Activated T-cell treated with anti-CD3 and anti-CD28 coated beads for 24 hours (primary cell): ENCODE measurements at regions not wholly inside any gene's neighbourhood (a gene's known extent, or its start where the extent isn't known, plus 50 kb on each side); places are given as distances from the start of the nearest gene placed in this dataset.

Experiments
- DNase-seq: peaks from one replicate; pipeline ENCODE4 v3.0.0-alpha.2; 2020; ENCODE audit warnings: low read depth

DNA sequence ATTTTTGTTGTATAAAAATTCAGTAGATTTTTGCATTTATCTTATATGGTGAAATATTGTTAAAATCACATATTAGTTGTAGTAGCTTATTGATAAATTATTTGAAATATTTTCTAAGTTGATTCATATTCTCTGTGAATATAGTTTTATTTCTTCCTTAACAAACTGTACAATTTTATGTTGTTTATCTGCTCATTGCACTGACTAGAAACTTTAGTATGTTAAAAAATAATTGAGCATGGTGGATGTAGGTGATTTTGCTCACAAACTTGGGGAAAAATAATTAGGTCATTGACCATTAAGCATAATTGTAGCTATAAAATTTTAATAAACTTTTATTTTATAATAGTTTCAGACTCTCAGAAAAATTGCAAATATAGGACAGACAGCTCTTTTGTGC, 1445.3 kb upstream of the MIR17HG start:
- no peak for DNase-seq

DNA sequence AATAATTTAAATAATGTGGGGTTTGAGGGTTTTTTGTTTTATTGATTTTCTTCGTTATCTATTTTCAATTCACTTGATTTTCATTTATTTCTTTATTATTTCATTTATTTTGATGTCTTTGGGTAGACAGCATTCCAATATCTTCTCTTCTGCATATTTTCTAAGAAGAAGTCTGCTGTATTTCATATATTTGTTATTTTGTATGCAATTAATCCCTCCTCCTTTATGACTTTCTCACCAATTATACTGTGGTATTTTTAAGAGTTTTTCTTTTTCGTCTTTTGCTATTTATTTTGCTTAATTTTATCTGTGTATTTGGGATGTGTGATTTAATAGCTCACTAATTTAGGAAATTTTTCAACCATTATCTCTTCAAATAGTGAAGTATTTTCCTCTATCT, 1444.4 kb upstream of the MIR17HG start:
- DNase-seq: no peak

DNA sequence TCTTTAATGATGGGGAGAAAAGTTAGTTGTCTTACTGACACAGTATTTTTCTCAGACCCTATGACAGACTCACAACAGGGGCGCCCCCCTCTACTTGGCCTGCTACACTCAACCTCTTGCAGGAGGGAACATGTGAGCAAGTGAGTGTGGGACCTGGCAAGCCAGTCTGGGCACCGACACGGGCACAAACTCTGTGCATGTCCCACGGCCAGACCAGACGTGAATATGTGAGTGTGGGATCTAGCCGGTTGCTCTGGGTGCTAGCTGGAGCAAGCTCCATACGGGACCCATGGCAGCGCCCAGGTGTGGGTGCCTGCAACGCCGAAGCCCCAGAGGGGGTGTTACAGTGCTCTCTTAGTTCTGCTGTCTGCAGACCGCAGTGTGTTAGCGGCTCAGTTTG, 1437.3 kb upstream of the MIR17HG start:
- no peak for DNase-seq

DNA sequence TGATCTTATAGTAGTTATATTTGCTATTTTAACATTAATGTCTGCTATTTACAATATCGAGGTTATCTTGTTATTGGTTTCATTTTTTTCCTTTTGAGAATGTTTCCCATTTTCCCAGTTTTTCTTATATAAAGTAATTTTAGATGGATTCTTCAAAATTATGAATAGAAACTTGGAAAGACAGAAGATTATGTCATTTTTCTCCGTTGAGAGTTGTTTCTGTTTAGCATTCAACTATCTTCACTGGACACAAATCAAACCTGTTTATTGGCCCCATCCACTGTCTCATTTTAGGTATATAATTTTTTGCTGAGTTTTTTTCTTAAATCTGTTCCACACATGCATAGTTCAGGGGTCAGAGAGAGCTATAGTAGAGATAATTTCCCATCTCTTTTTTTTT, 1430.9 kb upstream of the MIR17HG start:
- no peak for DNase-seq

DNA sequence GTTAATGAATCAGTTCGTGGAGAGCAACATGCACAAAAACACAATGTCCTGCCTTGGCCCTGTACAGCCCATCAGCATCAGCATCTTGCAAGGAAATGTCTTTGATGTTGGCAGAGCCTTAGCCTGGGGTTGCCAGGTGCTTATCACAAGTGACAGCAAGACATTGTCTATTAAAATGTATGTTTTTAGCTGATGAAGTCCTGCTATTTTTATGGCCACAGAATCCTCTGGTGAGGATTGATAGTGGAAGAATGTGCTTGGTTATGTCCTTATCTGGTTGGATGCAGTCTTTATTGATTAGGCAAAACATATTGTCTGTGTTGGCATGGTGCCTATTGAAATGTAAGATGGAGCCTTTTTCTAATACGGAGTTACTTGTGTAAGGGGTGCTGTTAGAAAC, 1427.0 kb upstream of the MIR17HG start:
- no peak for DNase-seq

DNA sequence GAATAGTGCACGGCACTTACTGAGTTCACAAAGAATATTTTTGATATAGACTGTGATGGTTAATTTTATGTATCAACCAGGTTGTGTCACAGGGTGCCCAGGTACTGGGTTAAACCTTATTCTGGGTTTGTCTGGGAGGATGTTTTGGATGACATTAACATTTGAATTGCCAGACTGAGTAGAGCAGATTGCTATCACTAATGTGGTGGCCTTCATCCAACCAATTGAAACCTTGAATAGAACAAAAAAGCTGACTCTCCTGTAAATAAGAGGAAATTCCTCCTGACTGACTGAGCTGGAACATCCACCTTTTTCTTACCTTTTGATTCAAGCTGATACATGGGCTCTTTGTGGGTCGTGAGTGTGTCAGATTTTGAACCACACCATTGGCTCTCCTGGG, 1424.4 kb upstream of the MIR17HG start:
- DNase-seq: no peak

DNA sequence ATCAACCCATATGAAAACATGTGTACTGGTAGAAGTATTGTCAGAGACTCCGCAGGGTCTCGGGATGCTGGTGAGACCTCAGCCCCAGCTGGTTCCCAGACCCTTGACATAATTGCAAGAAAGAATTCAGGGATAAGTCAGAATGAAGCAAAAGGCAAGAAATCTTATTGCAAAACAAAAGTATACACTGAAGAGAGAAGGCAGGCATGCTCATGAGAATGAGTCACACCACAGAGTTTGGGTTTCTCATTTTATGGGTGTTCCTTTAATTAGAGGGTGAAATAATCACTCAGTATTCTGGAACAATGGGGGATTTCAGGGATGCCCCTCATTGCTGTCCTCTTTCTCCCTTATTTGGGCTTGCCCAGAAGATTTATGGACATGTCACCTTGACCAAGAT, 1423.8 kb upstream of the MIR17HG start:
- no peak for DNase-seq

DNA sequence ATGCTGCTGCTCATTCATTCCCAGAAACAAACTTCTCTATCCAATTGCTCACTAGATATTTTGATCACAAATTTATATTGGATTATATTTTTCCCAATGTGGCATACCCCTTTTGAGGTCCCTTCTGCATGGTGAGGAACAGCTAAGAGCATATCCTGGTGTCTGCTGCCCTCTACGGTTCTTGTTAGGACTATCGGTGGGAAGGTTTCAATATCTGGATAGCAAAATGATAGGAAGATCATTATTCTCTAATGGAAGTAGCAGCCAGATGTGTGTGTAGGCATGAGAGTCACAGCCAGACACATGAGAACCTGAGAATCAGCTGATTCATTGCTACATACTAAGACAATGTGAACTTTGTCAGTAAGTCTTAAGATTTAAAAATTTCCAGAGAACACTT, 1422.4 kb upstream of the MIR17HG start:
- no peak for DNase-seq

DNA sequence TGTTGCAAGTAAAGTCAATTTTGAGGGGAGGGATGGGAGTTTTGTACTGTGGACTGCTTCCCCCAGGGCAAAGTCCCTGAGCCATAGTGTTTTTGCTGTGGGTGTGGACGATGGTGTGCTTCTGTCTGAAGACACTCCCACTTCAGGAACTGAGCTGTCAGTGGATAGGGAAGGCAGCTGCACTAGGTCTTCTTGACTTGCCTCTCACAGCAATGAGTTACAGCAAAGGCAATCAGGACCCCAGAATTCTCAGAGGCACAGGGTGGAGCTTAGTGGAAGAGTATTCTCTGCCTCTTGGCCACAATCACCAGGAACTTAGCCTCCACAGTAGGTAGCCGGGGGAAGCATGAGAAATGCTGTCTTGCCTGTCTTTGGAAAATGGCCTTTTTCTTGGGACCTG, 1416.6 kb upstream of the MIR17HG start:
- DNase-seq: no peak

DNA sequence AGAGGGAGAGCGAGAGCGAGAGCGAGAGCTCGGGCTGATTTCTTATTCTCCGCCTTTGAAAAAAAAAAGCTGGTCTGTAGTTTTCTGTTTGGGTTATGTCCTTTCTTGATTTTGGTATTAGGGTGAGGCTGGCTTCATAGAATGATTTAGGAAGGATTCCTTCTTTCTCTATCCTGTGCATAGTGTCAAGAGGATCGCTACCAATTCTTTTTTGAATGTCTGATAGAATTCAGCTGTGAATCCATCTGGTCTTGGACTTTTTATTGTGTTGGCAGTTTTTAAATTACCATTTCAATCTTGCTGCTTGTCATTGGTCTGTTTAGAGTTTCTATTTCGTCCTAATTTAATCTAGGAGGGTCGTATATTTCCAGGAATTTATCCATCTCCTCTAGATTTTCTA, 1414.6 kb upstream of the MIR17HG start:
- DNase-seq: no peak

DNA sequence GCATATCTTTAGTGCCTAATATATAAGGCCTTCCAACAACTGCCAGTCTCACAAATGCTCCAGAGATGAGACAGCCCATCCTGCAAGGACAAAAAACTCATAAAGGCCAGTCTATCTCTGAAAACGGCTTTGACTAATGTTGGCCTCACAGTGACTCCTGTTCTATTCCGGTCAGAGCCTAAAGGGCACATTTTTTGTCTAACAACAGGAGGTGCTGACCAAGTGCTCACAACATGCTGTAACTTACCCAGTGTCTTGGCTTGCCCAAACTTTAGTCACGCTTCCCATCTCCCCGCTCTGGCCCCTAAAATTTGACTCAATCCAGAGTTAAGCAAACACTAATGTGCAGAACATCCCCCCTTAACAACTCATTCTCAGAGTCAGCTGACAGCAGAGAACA, 1411.2 kb upstream of the MIR17HG start:
- DNase-seq: no peak

DNA sequence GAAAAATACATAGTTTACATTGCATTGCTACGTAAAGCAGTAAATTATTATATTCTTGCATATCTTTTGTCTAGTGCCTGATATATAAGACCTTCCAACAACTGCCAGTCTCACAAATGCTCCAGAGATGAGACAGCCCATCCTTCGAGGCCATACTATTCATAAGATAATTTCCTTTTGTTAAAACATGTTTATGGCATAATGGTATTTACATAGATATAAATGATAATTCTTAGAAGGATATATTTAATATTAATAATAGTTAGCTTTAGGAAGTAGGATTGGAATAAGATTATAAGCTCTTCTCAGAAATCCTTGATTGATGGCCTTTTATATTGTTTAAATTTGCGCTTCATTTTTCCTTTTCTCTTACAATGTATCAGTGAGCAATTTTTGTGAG, 1410.1 kb upstream of the MIR17HG start:
- no peak for DNase-seq

DNA sequence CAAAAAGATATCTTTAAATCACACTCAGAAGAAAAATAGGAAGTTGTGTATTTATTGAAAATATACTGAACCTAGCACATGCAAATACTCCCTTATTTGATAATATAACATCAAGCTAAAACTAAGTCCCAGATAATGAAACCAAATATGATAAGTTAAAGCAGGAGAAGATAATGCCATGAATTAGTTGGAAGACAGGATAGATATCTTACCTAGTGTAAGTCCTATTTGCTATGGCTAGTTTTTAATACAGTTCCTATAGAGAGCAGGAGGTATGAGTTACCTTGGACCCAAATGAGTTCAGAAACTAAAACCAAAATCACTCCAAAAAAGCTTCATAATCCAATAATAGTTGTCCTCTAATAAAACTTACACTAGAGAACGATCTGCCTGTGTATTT, 1407.1 kb upstream of the MIR17HG start:
- no peak for DNase-seq

DNA sequence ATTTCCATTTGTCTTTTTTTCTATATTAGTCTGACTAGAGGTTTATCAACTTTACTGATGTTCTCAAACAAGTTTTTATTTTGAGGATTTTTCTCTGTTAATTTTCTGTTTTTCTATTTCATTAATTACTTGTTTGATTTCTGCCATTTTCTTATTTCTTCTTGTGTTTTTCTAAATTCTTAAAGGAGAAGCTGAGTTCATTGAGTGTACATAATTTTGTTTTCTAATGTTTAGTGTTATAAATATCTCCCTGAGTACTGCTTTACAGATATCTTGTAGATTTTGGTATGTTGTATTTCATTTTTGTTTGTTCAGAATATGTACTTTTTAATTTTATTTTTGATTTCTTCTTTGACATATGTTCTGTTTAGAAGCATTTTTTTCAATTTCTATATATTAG, 1404.3 kb upstream of the MIR17HG start:
- DNase-seq: no peak

DNA sequence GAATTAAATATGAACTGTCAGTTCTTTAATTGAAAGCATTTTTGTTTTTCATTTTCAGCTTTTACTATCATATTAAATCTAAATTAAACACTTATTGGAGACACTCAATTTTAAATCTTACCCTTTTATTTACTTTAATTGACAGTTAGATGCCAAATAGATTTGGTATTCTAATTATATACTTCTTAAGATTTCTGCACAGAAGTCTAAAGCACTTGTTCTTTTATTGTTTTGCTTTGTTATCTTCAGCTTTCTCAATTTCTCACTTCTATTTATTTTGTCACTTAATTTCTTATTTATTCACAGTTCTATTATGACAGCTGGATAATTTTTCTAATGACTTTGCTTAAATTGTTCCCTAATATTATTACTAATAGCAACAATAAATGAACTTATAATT, 1397.3 kb upstream of the MIR17HG start:
- no peak for DNase-seq

DNA sequence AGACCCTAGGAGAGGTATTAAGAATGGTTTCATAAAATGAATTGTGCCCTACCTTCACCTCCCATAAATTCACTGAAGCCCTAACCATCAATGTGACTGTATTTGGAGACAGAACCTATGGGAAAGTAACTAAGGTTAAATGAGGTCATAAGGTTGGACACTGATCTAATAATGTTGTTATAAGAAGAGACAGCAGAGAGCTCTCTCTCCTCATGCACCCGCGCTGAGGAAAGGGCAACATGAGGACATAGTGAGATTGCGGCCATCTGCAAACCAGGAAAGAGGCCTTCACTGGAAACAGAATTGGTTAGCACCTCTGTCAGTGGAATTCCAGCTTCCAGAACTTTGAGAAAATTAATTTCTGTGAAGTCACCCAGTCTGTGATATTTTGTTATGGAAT, 1396.1 kb upstream of the MIR17HG start:
- no peak for DNase-seq

DNA sequence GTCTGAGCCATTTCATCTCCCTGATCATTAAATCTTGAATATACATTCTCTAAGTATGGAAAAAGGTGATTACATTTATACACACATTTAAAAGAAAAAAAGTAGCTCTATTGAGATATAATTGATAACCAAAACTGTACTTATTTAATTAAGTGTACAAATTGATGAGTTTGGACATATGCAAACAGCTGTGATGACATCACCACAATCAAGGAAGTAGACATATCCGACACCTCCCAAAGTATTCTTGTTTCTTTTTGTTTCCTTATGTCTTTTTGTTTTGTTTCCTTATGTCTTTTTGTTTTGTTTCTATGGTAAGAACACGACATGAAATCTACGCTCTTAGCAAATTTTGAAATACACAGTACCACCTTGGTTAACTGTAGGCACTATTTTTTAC, 1393.9 kb upstream of the MIR17HG start:
- DNase-seq: no peak

DNA sequence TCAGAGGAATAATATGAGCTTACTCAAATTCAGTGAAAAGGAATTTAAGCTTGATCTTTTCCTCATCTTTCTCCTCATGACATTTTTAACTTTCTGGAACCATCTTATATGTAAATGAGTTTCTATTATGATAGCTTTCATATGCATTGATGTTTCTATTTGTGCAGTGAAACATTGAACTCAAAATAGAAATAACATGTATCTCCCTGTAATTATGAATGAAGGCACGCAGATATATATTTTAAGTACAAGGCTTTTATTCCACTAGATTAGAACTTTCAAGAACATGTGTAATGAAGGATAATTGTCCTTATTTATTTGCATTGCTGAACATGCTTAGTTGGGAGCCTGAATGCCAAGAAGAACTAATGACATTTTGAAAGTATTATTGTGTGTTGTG, 1391.7 kb upstream of the MIR17HG start:
- DNase-seq: no peak

DNA sequence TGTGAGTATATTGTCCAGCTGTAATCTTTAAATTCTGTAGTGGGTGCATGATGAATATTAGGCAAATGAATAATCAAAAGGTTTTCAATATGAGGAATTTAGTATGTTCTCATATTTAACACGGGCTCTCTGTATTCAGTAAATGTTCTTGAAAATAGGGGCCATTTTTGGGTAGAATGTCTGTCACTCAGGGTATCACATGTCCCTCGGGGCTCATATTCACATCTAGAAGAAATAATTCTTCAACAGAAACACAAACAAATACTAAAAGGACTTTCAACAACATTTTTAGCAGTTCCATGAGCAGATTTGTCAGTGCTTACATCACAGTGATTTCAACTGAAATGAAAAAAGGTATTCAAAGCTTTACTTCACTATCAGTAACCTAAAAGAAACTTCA, 1388.4 kb upstream of the MIR17HG start:
- DNase-seq: no peak

DNA sequence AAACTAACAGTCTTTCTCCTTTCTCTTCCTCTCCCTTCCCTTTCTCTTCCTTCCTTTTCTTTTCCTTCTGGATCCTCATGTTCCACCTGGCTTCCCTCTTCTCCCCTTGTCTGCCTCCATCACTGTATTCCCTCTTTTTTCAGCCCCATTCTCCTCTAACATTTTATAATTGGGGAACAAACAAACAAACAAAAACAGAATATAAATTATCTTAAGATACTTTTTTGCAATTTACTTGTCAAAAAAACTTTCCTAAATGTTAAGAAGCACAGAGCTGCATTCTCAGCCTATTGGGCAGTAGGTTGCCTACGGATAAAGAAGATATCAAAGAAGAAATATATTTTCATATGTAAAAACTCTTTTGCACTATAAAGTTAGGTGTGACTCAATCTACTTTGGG, 1382.2 kb upstream of the MIR17HG start:
- no peak for DNase-seq

DNA sequence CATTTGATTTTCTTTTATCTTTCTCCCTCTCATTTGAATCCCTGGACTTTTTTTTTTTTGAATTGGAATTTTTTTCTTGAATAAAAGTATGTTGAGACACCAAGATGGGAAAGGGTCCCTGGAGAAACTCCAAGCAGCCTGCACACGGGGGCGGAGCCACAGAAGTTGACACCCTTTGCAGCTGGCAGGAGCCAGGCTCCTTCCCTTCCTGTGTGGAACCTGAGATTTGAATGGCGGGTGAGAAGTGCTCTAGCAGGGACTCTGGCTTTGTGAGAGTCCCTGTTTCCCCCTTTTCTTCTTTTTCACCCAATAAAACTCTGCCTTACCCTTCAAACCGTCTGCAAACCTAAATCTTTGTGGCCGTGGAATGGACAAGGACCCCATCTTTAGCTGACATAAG, 1381.0 kb upstream of the MIR17HG start:
- DNase-seq: no peak

DNA sequence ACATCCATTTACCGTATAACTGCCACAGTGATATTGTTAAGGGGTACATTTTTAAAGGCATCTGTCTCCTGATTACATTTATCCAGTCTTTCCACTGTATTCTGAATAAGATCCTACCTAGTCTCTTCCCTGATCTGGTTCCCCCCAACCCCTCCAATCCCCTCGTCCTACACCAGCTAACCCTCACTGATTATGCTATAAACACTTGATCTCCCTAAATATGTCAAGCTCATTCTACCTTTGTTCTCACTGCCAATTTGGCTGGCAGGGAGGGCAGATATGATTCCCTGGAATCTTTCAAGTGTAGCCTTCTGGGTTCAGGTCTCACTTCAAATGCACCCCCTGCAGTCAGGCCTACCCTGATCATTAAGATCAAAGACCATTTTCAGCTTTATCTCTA, 1379.8 kb upstream of the MIR17HG start:
- DNase-seq: no peak

DNA sequence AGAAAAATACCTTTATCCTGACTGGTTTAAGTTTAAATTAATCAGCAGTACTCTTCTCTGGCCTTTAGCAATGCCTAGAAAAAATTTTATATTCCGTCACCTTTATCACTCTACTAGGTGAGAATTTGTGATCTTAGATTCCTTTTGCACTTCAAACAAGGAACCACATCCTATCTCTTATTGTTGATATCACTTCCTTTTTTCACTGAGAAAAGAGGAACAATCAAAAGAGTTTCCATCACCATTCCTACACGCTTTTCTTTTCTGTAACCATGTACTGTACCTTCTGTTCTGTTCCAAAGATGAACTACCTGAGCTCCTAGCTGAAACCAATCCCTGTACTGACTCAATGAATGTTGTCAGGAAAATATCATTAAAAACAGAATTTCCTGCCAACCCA, 1379.0 kb upstream of the MIR17HG start:
- DNase-seq: no peak

DNA sequence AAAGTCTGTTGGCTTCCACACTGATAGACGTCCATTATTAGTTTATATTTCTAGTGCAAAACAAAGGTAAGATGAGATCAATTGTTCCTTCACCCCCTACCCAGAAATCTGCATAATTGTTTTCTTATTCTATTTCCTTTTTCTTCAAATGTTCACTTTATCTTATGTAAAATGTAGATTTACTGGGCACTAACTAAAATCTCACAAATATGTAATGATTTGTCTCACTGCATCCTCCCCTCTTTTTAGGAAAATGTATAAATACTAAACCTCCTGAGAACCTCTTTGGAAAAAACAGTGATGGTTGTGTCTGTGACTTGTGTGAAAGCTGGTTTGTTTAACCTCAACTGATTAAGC, 1377.2 kb upstream of the MIR17HG start:
- DNase-seq: no peak

DNA sequence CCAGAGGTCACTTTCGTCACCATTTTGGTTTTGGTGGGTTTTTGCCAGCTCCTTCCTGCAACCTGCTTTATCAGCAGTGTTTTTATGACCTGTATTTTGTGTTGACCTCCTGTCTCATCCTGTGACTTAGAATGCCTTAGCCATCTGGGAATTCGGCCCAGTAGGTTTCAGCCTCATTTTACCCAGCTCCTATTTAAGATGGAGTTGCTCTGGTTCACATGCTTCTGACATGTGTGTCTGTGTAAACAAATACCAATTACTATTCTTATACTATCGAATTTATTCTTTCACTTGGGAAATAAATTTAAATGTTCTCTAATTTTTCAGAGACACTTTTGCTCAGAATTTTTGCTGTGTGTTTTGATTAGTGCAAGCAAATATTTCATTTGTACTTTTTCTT, 1370.3 kb upstream of the MIR17HG start:
- DNase-seq: no peak

DNA sequence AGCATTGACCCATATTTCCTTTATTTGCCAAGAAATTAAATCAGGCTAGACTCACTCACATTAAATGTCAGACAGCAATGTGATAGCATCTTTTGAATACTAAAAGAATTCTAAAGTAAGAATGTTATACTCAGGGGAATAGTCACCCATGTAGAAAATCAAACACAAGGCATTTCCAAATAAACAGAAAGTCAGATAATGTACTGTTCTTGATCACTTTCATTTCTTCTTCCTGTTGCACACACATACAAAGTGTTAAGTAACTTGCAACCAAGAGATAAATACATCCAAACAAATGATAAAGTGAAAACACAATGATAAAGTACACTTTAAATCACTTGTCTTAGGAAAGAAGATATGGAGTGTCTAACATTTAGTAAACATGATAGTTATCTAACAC, 1366.6 kb upstream of the MIR17HG start:
- DNase-seq: no peak
